ENCODE measurements at regions not wholly inside any gene's neighbourhood (a gene's known extent, or its start where the extent isn't known, plus 50 kb on each side); places are given as distances from the start of the nearest gene placed in this dataset.
"Not testable (repeated sequence)": the region's sequence is repeated elsewhere in the genome, so short reads cannot be mapped to it uniquely, and the experiment has no call there.

DNA sequence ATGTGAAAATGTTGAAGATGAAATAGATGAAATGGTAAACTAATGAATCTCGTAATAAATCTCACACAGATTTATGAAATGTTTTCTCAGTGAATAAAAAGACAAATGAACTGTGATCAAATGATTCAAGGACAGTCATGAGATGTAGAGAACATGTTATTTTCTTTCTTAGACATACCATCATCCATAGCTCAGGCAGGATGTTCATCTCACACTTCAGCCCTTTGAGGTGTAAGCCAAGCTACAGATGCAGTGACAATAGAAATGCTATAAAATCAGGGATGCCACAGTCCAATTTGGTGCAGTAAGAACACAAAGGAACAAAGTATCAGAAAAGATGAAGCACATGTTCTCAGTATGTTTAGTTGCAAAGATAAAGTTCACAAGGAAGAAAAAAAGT, 242.7 kb upstream of the KRR1 start:
- no TSS peak for BruUV-seq (replicated peaks)
- no peaks in the 10 kb centered on the region for H3K9me3 Mint-ChIP-seq (ENCODE audit: unreplicated experiment)
- Histone ChIP-seq H3K4me1 (peaks cover 15% of the 10 kb centered on the region), H3K4me3 (ENCODE audit: low read depth, low read length) (no peak overlapping the region), H3K9me3 (no peaks in the 10 kb centered on the region), H3K27me3 (replicated peaks; ENCODE audit: control insufficient read depth, insufficient read depth, low read length) (no peaks in the 10 kb centered on the region), H3K36me3 (ENCODE audit: control insufficient read depth, insufficient read depth, low read length) (no peaks in the 10 kb centered on the region)
- ChIA-PET POLR2A (no interaction called here), CTCF (no interaction called here)
- DNase-seq: no peak
- no peaks in the 10 kb centered on the region for H3K36me3 Mint-ChIP-seq (ENCODE audit: insufficient read depth, unreplicated experiment)
- TF ChIP-seq, protein P1, sequence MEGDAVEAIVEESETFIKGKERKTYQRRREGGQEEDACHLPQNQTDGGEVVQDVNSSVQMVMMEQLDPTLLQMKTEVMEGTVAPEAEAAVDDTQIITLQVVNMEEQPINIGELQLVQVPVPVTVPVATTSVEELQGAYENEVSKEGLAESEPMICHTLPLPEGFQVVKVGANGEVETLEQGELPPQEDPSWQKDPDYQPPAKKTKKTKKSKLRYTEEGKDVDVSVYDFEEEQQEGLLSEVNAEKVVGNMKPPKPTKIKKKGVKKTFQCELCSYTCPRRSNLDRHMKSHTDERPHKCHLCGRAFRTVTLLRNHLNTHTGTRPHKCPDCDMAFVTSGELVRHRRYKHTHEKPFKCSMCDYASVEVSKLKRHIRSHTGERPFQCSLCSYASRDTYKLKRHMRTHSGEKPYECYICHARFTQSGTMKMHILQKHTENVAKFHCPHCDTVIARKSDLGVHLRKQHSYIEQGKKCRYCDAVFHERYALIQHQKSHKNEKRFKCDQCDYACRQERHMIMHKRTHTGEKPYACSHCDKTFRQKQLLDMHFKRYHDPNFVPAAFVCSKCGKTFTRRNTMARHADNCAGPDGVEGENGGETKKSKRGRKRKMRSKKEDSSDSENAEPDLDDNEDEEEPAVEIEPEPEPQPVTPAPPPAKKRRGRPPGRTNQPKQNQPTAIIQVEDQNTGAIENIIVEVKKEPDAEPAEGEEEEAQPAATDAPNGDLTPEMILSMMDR (IDR thresholded peaks at IDR 0.05; ENCODE audit: insufficient read depth in 1 of 2, low read depth in 1 of 2, low read length in 1 of 2, severe bottlenecking in 1 of 2, unreplicated experiment in 1 of 2): no peak
- H3K4me1 Mint-ChIP-seq (ENCODE audit: low read depth, unreplicated experiment): peaks cover 19% of the 10 kb centered on the region
- no peak overlapping the region for H3K4me3 Mint-ChIP-seq (ENCODE audit: unreplicated experiment)
- H3K27ac Mint-ChIP-seq (ENCODE audit: unreplicated experiment): peak overlapping the region; percentile 57
- H3K27me3 Mint-ChIP-seq (ENCODE audit: insufficient read depth, unreplicated experiment): no peaks in the 10 kb centered on the region
- intact Hi-C loops (cut with micrococcal nuclease; ENCODE audit: unreplicated experiment): no loop called here

DNA sequence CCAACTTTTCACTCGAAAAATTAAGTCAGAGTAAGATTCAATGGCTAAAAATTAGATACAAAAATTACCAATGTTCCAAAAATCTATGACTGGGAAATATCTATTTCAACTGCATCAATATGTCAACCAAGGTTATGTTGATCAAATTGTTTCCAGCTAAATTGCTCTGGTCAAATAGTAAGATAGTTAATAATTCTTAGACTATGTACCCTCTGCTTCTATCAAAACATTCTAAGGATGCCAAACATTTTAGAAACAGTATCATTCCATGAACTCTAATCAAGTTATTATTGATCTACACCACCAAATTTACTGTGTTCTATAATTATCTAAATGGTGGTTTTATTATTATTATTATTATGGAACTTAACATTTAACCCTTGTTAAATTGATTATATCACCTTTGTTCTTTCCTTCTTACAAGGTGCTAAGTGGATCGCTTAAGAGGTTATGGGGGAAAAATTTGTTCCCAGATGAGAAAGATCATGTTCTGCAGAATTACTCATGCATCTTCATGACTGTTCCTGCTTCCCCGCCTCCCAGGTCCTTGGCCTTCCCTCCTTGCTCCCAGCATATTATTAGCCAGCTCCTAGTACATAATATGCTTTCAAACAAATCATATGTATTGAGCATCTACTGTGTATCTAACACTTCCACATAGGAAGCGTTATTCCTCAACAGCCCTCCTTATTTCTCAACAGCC, 240.5 kb upstream of the KRR1 start:
- Mint-ChIP-seq H3K4me1 (ENCODE audit: low read depth, unreplicated experiment) (peaks cover 17% of the 10 kb centered on the region), H3K4me3 (ENCODE audit: unreplicated experiment) (no peak overlapping the region), H3K27me3 (ENCODE audit: insufficient read depth, unreplicated experiment) (no peaks in the 10 kb centered on the region), H3K27ac (ENCODE audit: unreplicated experiment) (no peak overlapping the region), H3K9me3 (ENCODE audit: unreplicated experiment) (no peaks in the 10 kb centered on the region), H3K36me3 (ENCODE audit: insufficient read depth, unreplicated experiment) (no peaks in the 10 kb centered on the region)
- Histone ChIP-seq H3K4me3 (ENCODE audit: low read depth, low read length) (no peak overlapping the region), H3K9me3 (no peaks in the 10 kb centered on the region), H3K36me3 (ENCODE audit: control insufficient read depth, insufficient read depth, low read length) (no peaks in the 10 kb centered on the region), H3K4me1 (peaks cover 15% of the 10 kb centered on the region), H3K27me3 (replicated peaks; ENCODE audit: control insufficient read depth, insufficient read depth, low read length) (no peaks in the 10 kb centered on the region)
- TF ChIP-seq, protein P1 (IDR thresholded peaks at IDR 0.05; ENCODE audit: insufficient read depth in 1 of 2, low read depth in 1 of 2, low read length in 1 of 2, severe bottlenecking in 1 of 2, unreplicated experiment in 1 of 2): no peak
- BruUV-seq (replicated peaks): no TSS peak
- ChIA-PET CTCF (no interaction called here), POLR2A (no interaction called here)
- DNase-seq: no peak
- intact Hi-C loops (cut with micrococcal nuclease; ENCODE audit: unreplicated experiment): no loop called here

DNA sequence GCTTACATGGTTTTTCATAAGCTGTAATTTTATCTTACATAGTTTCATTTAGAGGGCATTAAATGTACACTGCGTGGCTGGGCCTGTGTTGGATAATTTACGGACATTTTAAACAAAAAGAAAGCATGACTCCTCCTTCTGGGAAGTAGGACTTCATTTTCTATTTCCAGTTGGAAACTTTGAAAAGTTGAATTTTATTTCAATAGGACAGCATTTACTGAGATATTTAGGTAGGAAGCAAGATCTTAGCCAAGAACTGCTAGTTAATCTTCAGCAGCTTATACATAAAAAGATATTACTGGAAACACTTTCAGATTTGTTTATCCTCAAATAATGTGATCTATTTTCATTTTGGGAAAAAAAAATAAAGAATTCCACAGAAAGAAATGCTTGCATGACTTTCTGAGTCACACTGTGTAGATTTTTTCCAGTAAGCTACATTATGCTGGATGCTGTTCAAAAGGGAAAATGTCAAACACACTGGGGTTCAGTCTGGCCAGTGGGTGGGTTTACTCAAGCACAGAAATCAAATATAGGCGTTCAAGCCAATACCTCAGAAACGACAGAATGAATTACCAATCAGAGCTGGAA, 239.4 kb upstream of the KRR1 start:
- TF ChIP-seq, protein P1 (IDR thresholded peaks at IDR 0.05; ENCODE audit: insufficient read depth in 1 of 2, low read depth in 1 of 2, low read length in 1 of 2, severe bottlenecking in 1 of 2, unreplicated experiment in 1 of 2): no peak
- H3K36me3 Mint-ChIP-seq (ENCODE audit: insufficient read depth, unreplicated experiment): no peaks in the 10 kb centered on the region
- no peak overlapping the region for H3K27ac Mint-ChIP-seq (ENCODE audit: unreplicated experiment)
- Histone ChIP-seq H3K9me3 (no peaks in the 10 kb centered on the region), H3K27me3 (replicated peaks; ENCODE audit: control insufficient read depth, insufficient read depth, low read length) (no peaks in the 10 kb centered on the region), H3K4me3 (ENCODE audit: low read depth, low read length) (no peak overlapping the region), H3K36me3 (ENCODE audit: control insufficient read depth, insufficient read depth, low read length) (no peaks in the 10 kb centered on the region), H3K4me1 (peaks cover 15% of the 10 kb centered on the region)
- intact Hi-C loops (cut with micrococcal nuclease; ENCODE audit: unreplicated experiment): no loop called here
- CTCF ChIA-PET: no interaction called here
- DNase-seq: no peak
- no TSS peak for BruUV-seq (replicated peaks)
- H3K9me3 Mint-ChIP-seq (ENCODE audit: unreplicated experiment): no peaks in the 10 kb centered on the region
- peaks cover 14% of the 10 kb centered on the region for H3K4me1 Mint-ChIP-seq (ENCODE audit: low read depth, unreplicated experiment)
- no peaks in the 10 kb centered on the region for H3K27me3 Mint-ChIP-seq (ENCODE audit: insufficient read depth, unreplicated experiment)
- POLR2A ChIA-PET: interaction anchor here (0.5 kb wide), 1 partner anchor 226 kb away, joined by 7 read pairs; no protein-coding TSS in a partner anchor
- H3K4me3 Mint-ChIP-seq (ENCODE audit: unreplicated experiment): no peak overlapping the region

DNA sequence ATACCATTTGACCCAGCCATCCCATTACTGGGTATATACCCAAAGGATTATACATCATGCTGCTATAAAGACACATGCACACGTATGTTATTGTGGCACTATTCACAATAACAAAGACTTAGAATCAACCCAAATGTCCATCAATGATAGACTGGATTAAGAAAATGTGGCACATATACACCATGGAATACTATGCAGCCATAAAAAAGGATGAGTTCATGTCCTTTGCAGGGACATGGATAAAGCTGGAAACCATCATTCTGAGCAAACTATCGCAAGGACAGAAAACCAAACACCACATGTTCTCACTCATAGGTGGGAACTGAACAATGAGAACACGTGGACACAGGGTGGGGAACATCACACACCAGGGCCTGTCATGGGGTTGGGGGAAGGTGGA, 237.6 kb upstream of the KRR1 start:
- H3K36me3 Mint-ChIP-seq (ENCODE audit: insufficient read depth, unreplicated experiment); H3K27ac Mint-ChIP-seq (ENCODE audit: unreplicated experiment); H3K9me3 Mint-ChIP-seq (ENCODE audit: unreplicated experiment); H3K27me3 ChIP-seq (replicated peaks; ENCODE audit: control insufficient read depth, insufficient read depth, low read length); DNase-seq; BruUV-seq (replicated peaks); CTCF ChIA-PET; POLR2A ChIA-PET; intact Hi-C loops (cut with micrococcal nuclease; ENCODE audit: unreplicated experiment); H3K36me3 ChIP-seq (ENCODE audit: control insufficient read depth, insufficient read depth, low read length); H3K27me3 Mint-ChIP-seq (ENCODE audit: insufficient read depth, unreplicated experiment); H3K9me3 ChIP-seq; H3K4me3 ChIP-seq (ENCODE audit: low read depth, low read length); H3K4me3 Mint-ChIP-seq (ENCODE audit: unreplicated experiment): not testable (repeated sequence)
- peaks cover 24% of the 10 kb centered on the region for H3K4me1 Mint-ChIP-seq (ENCODE audit: low read depth, unreplicated experiment)
- H3K4me1 ChIP-seq: peaks cover 28% of the 10 kb centered on the region
